ENCODE measurements at regions not wholly inside any gene's neighbourhood (a gene's known extent, or its start where the extent isn't known, plus 50 kb on each side); places are given as distances from the start of the nearest gene placed in this dataset.

GRCh38 chr4:86443495-86443894 lies 83.6 kb upstream of the MAPK10 start:
- H3K36me3 Mint-ChIP-seq (ENCODE audit: low read depth), result peaks cover 31% of the 10 kb centered on the region
- DNase-seq, result no peak
- peak overlapping the region; percentile 30 for H3K27ac ChIP-seq (ENCODE audit: low read depth, low read length)
- no peak overlapping the region for H3K27ac Mint-ChIP-seq
- H3K9me3 ChIP-seq (ENCODE audit: control insufficient read depth, low read length), result peaks cover 37% of the 10 kb centered on the region
- no peak overlapping the region for H3K4me3 Mint-ChIP-seq
- peaks cover 27% of the 10 kb centered on the region for H3K4me1 Mint-ChIP-seq
- no peaks in the 10 kb centered on the region for H3K4me1 ChIP-seq (ENCODE audit: control insufficient read depth, insufficient read depth, low read length)
- TF ChIP-seq, protein P1, sequence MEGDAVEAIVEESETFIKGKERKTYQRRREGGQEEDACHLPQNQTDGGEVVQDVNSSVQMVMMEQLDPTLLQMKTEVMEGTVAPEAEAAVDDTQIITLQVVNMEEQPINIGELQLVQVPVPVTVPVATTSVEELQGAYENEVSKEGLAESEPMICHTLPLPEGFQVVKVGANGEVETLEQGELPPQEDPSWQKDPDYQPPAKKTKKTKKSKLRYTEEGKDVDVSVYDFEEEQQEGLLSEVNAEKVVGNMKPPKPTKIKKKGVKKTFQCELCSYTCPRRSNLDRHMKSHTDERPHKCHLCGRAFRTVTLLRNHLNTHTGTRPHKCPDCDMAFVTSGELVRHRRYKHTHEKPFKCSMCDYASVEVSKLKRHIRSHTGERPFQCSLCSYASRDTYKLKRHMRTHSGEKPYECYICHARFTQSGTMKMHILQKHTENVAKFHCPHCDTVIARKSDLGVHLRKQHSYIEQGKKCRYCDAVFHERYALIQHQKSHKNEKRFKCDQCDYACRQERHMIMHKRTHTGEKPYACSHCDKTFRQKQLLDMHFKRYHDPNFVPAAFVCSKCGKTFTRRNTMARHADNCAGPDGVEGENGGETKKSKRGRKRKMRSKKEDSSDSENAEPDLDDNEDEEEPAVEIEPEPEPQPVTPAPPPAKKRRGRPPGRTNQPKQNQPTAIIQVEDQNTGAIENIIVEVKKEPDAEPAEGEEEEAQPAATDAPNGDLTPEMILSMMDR (conservative IDR thresholded peaks at IDR 0.05), result no peak
- peak overlapping the region; percentile 25 for H3K4me3 ChIP-seq (ENCODE audit: low read length)
- no peak overlapping the region for H3K9ac ChIP-seq (ENCODE audit: extremely low read depth, low read length, poor library complexity, severe bottlenecking)
- no peaks in the 10 kb centered on the region for H3K27me3 ChIP-seq (ENCODE audit: control insufficient read depth, insufficient read depth, low read length, poor library complexity, severe bottlenecking)
- no peaks in the 10 kb centered on the region for H3K27me3 Mint-ChIP-seq (ENCODE audit: insufficient read depth)
- H3K9me3 Mint-ChIP-seq, result peaks cover 27% of the 10 kb centered on the region
- 82 to 98% methylated on average over 4 to 8 of the region's 8 CpGs for WGBS, 2 experiments (ENCODE audit: insufficient coverage in 1 of 2, insufficient read length in 1 of 2)
- no peaks in the 10 kb centered on the region for H3K36me3 ChIP-seq (ENCODE audit: control insufficient read depth, insufficient read depth, low read length)

DNA sequence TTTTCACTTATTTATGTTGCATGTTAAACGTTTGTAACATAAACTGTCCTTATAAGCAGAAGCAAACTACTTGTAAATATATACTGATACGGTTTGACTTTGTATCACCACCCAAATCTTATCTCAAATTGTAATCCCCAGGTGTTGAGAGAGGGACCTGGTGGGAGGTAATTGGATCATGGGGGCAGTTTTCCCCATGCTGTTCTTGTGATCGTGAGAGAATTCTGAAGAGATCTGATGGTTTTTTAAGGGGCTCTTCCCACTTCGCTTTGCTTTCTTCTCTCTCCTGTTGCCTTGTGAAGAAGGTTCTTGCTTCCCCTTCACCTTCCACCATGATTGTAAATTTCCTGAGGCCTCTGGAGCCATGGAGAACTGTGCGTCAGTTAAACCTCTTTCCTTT lies 87.1 kb upstream of the MAPK10 start:
- H3K36me3 Mint-ChIP-seq (ENCODE audit: low read depth), result peaks cover 39% of the 10 kb centered on the region
- peaks cover 47% of the 10 kb centered on the region for H3K4me1 Mint-ChIP-seq
- no peak overlapping the region for H3K4me3 Mint-ChIP-seq
- WGBS, 2 experiments (ENCODE audit: insufficient coverage in 1 of 2, insufficient read length in 1 of 2), result 51 to 69% methylated on average over 2 to 4 of the region's 5 CpGs
- H3K36me3 ChIP-seq (ENCODE audit: control insufficient read depth, insufficient read depth, low read length), result peaks cover 11% of the 10 kb centered on the region
- TF ChIP-seq, protein P1 (conservative IDR thresholded peaks at IDR 0.05), result no peak
- no peak overlapping the region for H3K9ac ChIP-seq (ENCODE audit: extremely low read depth, low read length, poor library complexity, severe bottlenecking)
- no peaks in the 10 kb centered on the region for H3K27me3 Mint-ChIP-seq (ENCODE audit: insufficient read depth)
- peaks cover 35% of the 10 kb centered on the region for H3K9me3 Mint-ChIP-seq
- H3K4me3 ChIP-seq (ENCODE audit: low read length), result no peak overlapping the region
- H3K9me3 ChIP-seq (ENCODE audit: control insufficient read depth, low read length), result peaks cover 46% of the 10 kb centered on the region
- peak; percentile 69 for DNase-seq
- no peaks in the 10 kb centered on the region for H3K27me3 ChIP-seq (ENCODE audit: control insufficient read depth, insufficient read depth, low read length, poor library complexity, severe bottlenecking)
- H3K4me1 ChIP-seq (ENCODE audit: control insufficient read depth, insufficient read depth, low read length), result peaks cover 7% of the 10 kb centered on the region
- H3K27ac Mint-ChIP-seq, result peak overlapping the region; percentile 67
- H3K27ac ChIP-seq (ENCODE audit: low read depth, low read length), result no peak overlapping the region

- no peak overlapping the region for H3K9ac ChIP-seq (ENCODE audit: extremely low read depth, low read length, poor library complexity, severe bottlenecking)
- H3K27me3 ChIP-seq (ENCODE audit: control insufficient read depth, insufficient read depth, low read length, poor library complexity, severe bottlenecking), result no peaks in the 10 kb centered on the region
- H3K4me3 Mint-ChIP-seq, result no peak overlapping the region
- peaks cover 30% of the 10 kb centered on the region for H3K36me3 Mint-ChIP-seq (ENCODE audit: low read depth)
- H3K4me3 ChIP-seq (ENCODE audit: low read length), result peak overlapping the region; percentile 10
- 80 to 85% methylated on average over 7 to 9 of the region's 9 CpGs for WGBS, 2 experiments (ENCODE audit: insufficient coverage in 1 of 2, insufficient read length in 1 of 2)
- H3K9me3 ChIP-seq (ENCODE audit: control insufficient read depth, low read length), result peaks cover 38% of the 10 kb centered on the region
- H3K27ac ChIP-seq (ENCODE audit: low read depth, low read length), result no peak overlapping the region
- H3K36me3 ChIP-seq (ENCODE audit: control insufficient read depth, insufficient read depth, low read length), result peaks cover 11% of the 10 kb centered on the region
- H3K4me1 Mint-ChIP-seq, result peaks cover 58% of the 10 kb centered on the region
- H3K4me1 ChIP-seq (ENCODE audit: control insufficient read depth, insufficient read depth, low read length), result peaks cover 16% of the 10 kb centered on the region
- no peak for DNase-seq
- peaks cover 29% of the 10 kb centered on the region for H3K9me3 Mint-ChIP-seq
- TF ChIP-seq, protein P1 (conservative IDR thresholded peaks at IDR 0.05), result no peak
- H3K27ac Mint-ChIP-seq, result no peak overlapping the region
- no peaks in the 10 kb centered on the region for H3K27me3 Mint-ChIP-seq (ENCODE audit: insufficient read depth)
These were observed 89.0 kb upstream of the MAPK10 start for GRCh38 chr4:86448871-86449270.
